CD14-positive monocyte (primary cell): ENCODE measurements at regions not wholly inside any gene's neighbourhood (a gene's known extent, or its start where the extent isn't known, plus 50 kb on each side); places are given as distances from the start of the nearest gene placed in this dataset.

Experiments used
- DNase-seq, 3 donors: peaks; one replicate each; pipeline ENCODE4 v3.0.0-alpha.2; 2011 to 2022
- H2AFZ ChIP-seq: 2 replicates; pipeline ENCODE4 v1.6.0; 2012; ENCODE audit warnings: mild to moderate bottlenecking, low read depth, low read length, inconsistent platforms; ENCODE audit not compliant: insufficient read depth, poor library complexity, severe bottlenecking
- H3K27ac ChIP-seq, 2 donors: 1 replicate in 1 of 2; 2 replicates in 1 of 2; pipeline ENCODE4 v1.5.1; 2012 to 2013; ENCODE audit warnings: low read length in 2 of 2, control low read depth in 1 of 2, inconsistent platforms in 1 of 2, low read depth in 1 of 2, mild to moderate bottlenecking in 1 of 2
- H3K27me3 ChIP-seq, 2 donors: one replicate each; pipeline versions ENCODE4 v1.6.0 to v1.6.1; 2011 to 2013; ENCODE audit warnings: low read length in 2 of 2; ENCODE audit not compliant: control insufficient read depth in 2 of 2, insufficient read depth in 2 of 2
- H3K36me3 ChIP-seq, 2 donors: replicated peaks in 1 of 2; 1 replicate in 1 of 2; 2 replicates in 1 of 2; pipeline versions ENCODE4 v1.5.1 to v1.6.1; 2012 to 2013; ENCODE audit warnings: low read length in 2 of 2, control low read depth in 1 of 2, inconsistent platforms in 1 of 2, mild to moderate bottlenecking in 1 of 2; ENCODE audit not compliant: insufficient read depth in 2 of 2, control insufficient read depth in 1 of 2
- H3K4me1 ChIP-seq, 2 donors: 1 replicate in 1 of 2; 2 replicates in 1 of 2; pipeline versions ENCODE4 v1.5.1 to v1.6.1; 2012 to 2013; ENCODE audit warnings: low read length in 2 of 2, control low read depth in 1 of 2, inconsistent platforms in 1 of 2, mild to moderate bottlenecking in 1 of 2, moderate library complexity in 1 of 2; ENCODE audit not compliant: insufficient read depth in 2 of 2, control insufficient read depth in 1 of 2
- H3K4me2 ChIP-seq: replicated peaks from 2 replicates; pipeline ENCODE3; 2012; ENCODE audit warnings: low read length, moderate library complexity, mild to moderate bottlenecking; ENCODE audit not compliant: poor library complexity, severe bottlenecking; ENCODE audit errors: extremely low read depth
- H3K4me3 ChIP-seq, 3 experiments: fragments of 200-600 bp in 1 of 3; sonication (generic) in 1 of 3; replicated peaks in 1 of 3; 1 replicate in 2 of 3; 2 replicates in 1 of 3; pipeline ENCODE4 v1.5.1; 2011 to 2013; ENCODE audit warnings: low read length in 3 of 3, mild to moderate bottlenecking in 3 of 3, control low read depth in 2 of 3, low read depth in 2 of 3, inconsistent platforms in 1 of 3, moderate library complexity in 1 of 3
- H3K79me2 ChIP-seq: 2 replicates; pipeline ENCODE4 v1.6.0; 2012; ENCODE audit warnings: mild to moderate bottlenecking, control low read depth, inconsistent platforms, low read length, moderate library complexity; ENCODE audit not compliant: insufficient read depth
- H3K9ac ChIP-seq: 2 replicates; pipeline ENCODE4 v1.6.0; 2017; ENCODE audit warnings: low read length, mild to moderate bottlenecking; ENCODE audit not compliant: insufficient read depth, poor library complexity, severe bottlenecking
- H3K9me3 ChIP-seq, 2 donors: replicated peaks in 1 of 2; 1 replicate in 1 of 2; 2 replicates in 1 of 2; pipeline versions ENCODE4 v1.5.1 to v1.6.1; 2012 to 2013; ENCODE audit warnings: low read length in 2 of 2, control low read depth in 1 of 2; ENCODE audit not compliant: control insufficient read depth in 1 of 2, insufficient read depth in 1 of 2
- H4K20me1 ChIP-seq: 2 replicates; pipeline ENCODE4 v1.6.0; 2012; ENCODE audit warnings: mild to moderate bottlenecking, low read length, control low read depth, moderate library complexity; ENCODE audit not compliant: insufficient read depth
- H3K27ac Mint-ChIP-seq, 7 donors: one replicate each; pipeline ENCODE4 v1.8.0; 2020; ENCODE audit warnings: mild to moderate bottlenecking in 7 of 7, mixed read lengths in 7 of 7, moderate library complexity in 6 of 7, inconsistent platforms in 2 of 7
- H3K27me3 Mint-ChIP-seq, 3 donors: one replicate each; pipeline ENCODE4 v1.8.0; 2021 to 2022; ENCODE audit warnings: low read depth in 3 of 3, mild to moderate bottlenecking in 3 of 3, mixed read lengths in 3 of 3, moderate library complexity in 3 of 3, inconsistent platforms in 1 of 3
- H3K36me3 Mint-ChIP-seq, 2 donors: one replicate each; pipeline ENCODE4 v1.8.0; 2020; ENCODE audit warnings: mixed read lengths in 2 of 2, inconsistent platforms in 1 of 2, mild to moderate bottlenecking in 1 of 2
- H3K4me1 Mint-ChIP-seq: one replicate; pipeline ENCODE4 v1.8.0; 2020; ENCODE audit warnings: mild to moderate bottlenecking, mixed read lengths
- H3K4me3 Mint-ChIP-seq, 2 donors: one replicate each; pipeline ENCODE4 v1.8.0; 2020; ENCODE audit warnings: mild to moderate bottlenecking in 2 of 2, mixed read lengths in 2 of 2, moderate library complexity in 1 of 2
- H3K9me3 Mint-ChIP-seq, 7 donors: one replicate each; pipeline ENCODE4 v1.8.0; 2020 to 2022; ENCODE audit warnings: mixed read lengths in 7 of 7, mild to moderate bottlenecking in 6 of 7, moderate library complexity in 6 of 7, inconsistent platforms in 2 of 7
- WGBS: methylation state at CpG from one replicate; pipeline ENCODE4 v1.1.5; 2013; ENCODE audit warnings: missing lambda C conversion rate; ENCODE audit not compliant: insufficient coverage; 5-methylcytosine and 5-hydroxymethylcytosine counted together
- intact Hi-C, 2 donors: fragments of 100-400 bp; cut with micrococcal nuclease; formaldehyde crosslinking; loops; one replicate each; pipeline versions ENCODE4 v1.15.0 to v1.15.1; 2023
- TF ChIP-seq, protein P1 (sequence below): fragments of 200-600 bp; IDR thresholded peaks from one replicate; pipeline ENCODE4 v1.8.0; 2022; ENCODE audit warnings: antibody characterized with exemption, mild to moderate bottlenecking

DNA sequence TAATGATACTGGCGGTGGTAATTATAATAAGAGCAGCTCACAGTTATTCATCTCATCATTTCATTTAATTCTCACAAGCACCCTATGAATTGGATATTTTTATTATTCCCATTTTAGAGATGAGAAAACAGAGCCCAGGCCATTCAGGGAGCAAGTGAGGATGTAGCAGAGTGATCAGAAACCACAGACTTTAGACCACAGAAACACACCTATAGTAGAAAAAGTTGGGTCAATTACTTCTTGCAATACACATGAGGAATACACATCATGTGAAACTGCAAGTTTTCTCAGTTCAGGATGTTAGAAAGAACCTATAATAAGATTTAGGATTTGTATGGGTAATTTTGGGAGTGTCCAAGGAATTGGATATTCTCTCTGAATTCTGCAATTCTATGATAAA is 278.0 kb downstream of the ADRA2A start:
- Histone ChIP-seq H3K36me3 (no peaks in the 10 kb centered on the region), H3K79me2 (no peaks in the 10 kb centered on the region), H3K4me3 (no peak overlapping the region), H3K27me3 (no peaks in the 10 kb centered on the region), H4K20me1 (no peaks in the 10 kb centered on the region), H3K27ac (no peak overlapping the region), H3K9ac (no peak overlapping the region), H3K4me2 (no peak overlapping the region), H3K4me1 (no peaks in the 10 kb centered on the region), H2AFZ (no peak overlapping the region), H3K9me3 (no peaks in the 10 kb centered on the region)
- Mint-ChIP-seq H3K9me3 (no peaks in the 10 kb centered on the region), H3K27ac (no peak overlapping the region), H3K4me1 (no peaks in the 10 kb centered on the region), H3K27me3 (peaks cover 0 to 6% (median 0%) of the 10 kb centered on the region in 3 donors), H3K36me3 (no peaks in the 10 kb centered on the region), H3K4me3 (no peak overlapping the region)
- DNase-seq = no peak
- intact Hi-C loops = no loop called here
- WGBS = no CpG with 5 or more reads among the region's 1 CpG
- TF ChIP-seq, protein P1, sequence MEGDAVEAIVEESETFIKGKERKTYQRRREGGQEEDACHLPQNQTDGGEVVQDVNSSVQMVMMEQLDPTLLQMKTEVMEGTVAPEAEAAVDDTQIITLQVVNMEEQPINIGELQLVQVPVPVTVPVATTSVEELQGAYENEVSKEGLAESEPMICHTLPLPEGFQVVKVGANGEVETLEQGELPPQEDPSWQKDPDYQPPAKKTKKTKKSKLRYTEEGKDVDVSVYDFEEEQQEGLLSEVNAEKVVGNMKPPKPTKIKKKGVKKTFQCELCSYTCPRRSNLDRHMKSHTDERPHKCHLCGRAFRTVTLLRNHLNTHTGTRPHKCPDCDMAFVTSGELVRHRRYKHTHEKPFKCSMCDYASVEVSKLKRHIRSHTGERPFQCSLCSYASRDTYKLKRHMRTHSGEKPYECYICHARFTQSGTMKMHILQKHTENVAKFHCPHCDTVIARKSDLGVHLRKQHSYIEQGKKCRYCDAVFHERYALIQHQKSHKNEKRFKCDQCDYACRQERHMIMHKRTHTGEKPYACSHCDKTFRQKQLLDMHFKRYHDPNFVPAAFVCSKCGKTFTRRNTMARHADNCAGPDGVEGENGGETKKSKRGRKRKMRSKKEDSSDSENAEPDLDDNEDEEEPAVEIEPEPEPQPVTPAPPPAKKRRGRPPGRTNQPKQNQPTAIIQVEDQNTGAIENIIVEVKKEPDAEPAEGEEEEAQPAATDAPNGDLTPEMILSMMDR = no peak

DNA sequence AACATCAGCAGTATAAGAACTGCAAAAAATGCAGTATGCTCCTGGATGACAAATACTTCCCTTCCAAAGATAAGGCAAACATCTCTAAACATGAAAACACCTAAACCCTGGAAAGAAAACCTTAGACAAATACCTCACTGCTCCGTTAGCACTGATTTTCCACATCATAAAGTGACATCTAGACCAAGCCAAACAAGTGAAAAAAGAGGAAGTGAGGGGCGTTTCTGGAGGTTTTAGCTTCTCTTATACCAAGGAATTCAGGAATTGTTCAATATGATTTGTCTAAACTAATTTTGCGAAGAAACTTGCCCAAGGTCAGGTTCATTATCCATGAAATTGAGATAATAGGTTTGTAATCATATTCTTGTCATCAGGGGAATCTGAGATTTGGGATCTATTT is 279.7 kb downstream of the ADRA2A start:
- no peak overlapping the region for H3K4me3 Mint-ChIP-seq
- TF ChIP-seq, protein P1 = no peak
- no peak overlapping the region for H3K27ac ChIP-seq
- H3K4me1 Mint-ChIP-seq = no peaks in the 10 kb centered on the region
- H3K36me3 Mint-ChIP-seq = no peaks in the 10 kb centered on the region
- H3K27ac Mint-ChIP-seq = no peak overlapping the region
- DNase-seq = no peak
- intact Hi-C loops = no loop called here
- no peak overlapping the region for H3K4me2 ChIP-seq
- no peaks in the 10 kb centered on the region for H3K36me3 ChIP-seq
- no peaks in the 10 kb centered on the region for H3K79me2 ChIP-seq
- no peak overlapping the region for H3K4me3 ChIP-seq
- no peaks in the 10 kb centered on the region for H4K20me1 ChIP-seq
- H3K27me3 ChIP-seq = no peaks in the 10 kb centered on the region
- H3K4me1 ChIP-seq = no peaks in the 10 kb centered on the region
- H3K27me3 Mint-ChIP-seq = peaks cover 0 to 6% (median 0%) of the 10 kb centered on the region in 3 donors
- WGBS = no CpG with 5 or more reads among the region's 3 CpGs
- H3K9me3 ChIP-seq = no peaks in the 10 kb centered on the region
- H3K9me3 Mint-ChIP-seq = no peaks in the 10 kb centered on the region
- H3K9ac ChIP-seq = no peak overlapping the region
- H2AFZ ChIP-seq = no peak overlapping the region
